Keratinocyte (primary cell): ENCODE measurements at regions not wholly inside any gene's neighbourhood (a gene's known extent, or its start where the extent isn't known, plus 50 kb on each side); places are given as distances from the start of the nearest gene placed in this dataset.

ENCODE experiments used
- DNase-seq: peaks from one replicate; pipeline ENCODE4 v3.0.0-alpha.2; 2011; ENCODE audit warnings: low read depth, missing footprints, low spot score
- FAIRE-seq: peaks from 2 replicates; lab custom pipeline; 2011; peaks lifted over from hg19 to GRCh38; lab: Jason Lieb, UNC
- H2AFZ ChIP-seq: 2 replicates; pipeline ENCODE4 v1.6.0; 2012; ENCODE audit warnings: low read length, control low read depth, inconsistent platforms; ENCODE audit not compliant: control insufficient read depth
- H3K27ac ChIP-seq: 2 replicates; pipeline ENCODE4 v1.5.1; 2011; ENCODE audit warnings: low read length; ENCODE audit not compliant: control insufficient read depth, insufficient read depth
- H3K27me3 ChIP-seq: 3 replicates; pipeline ENCODE4 v1.6.0; 2011; ENCODE audit warnings: low read length; ENCODE audit not compliant: control insufficient read depth, insufficient read depth; ENCODE audit errors: extremely low read depth
- H3K36me3 ChIP-seq, 2 experiments: 2 replicates in 1 of 2; 3 replicates in 1 of 2; pipeline ENCODE4 v1.5.1; 2011; ENCODE audit warnings: low read length in 2 of 2, mild to moderate bottlenecking in 1 of 2; ENCODE audit not compliant: control insufficient read depth in 2 of 2, insufficient read depth in 2 of 2; ENCODE audit errors: extremely low read depth in 1 of 2
- H3K4me1 ChIP-seq: 3 replicates; pipeline ENCODE4 v1.5.1; 2011; ENCODE audit warnings: low read length; ENCODE audit not compliant: control insufficient read depth, insufficient read depth; ENCODE audit errors: extremely low read depth
- H3K4me2 ChIP-seq: 3 replicates; pipeline ENCODE4 v1.6.0; 2011; ENCODE audit warnings: low read depth, low read length; ENCODE audit not compliant: control insufficient read depth, insufficient read depth; ENCODE audit errors: extremely low read depth
- H3K4me3 ChIP-seq, 3 experiments: fragments of 200-600 bp in 1 of 3; sonication (generic) in 1 of 3; 2 replicates in 2 of 3; 3 replicates in 1 of 3; pipeline ENCODE4 v1.5.1; 2011 to 2016; ENCODE audit warnings: low read length in 3 of 3, mild to moderate bottlenecking in 3 of 3, control low read depth in 2 of 3, inconsistent platforms in 1 of 3, low read depth in 1 of 3, mixed read lengths in 1 of 3, mixed run types in 1 of 3, moderate library complexity in 1 of 3; ENCODE audit not compliant: control insufficient read depth in 2 of 3, insufficient read depth in 2 of 3; ENCODE audit errors: extremely low read depth in 1 of 3
- H3K79me2 ChIP-seq: 2 replicates; pipeline ENCODE4 v1.6.0; 2012; ENCODE audit warnings: low read length; ENCODE audit not compliant: control insufficient read depth, insufficient read depth
- H3K9ac ChIP-seq: 3 replicates; pipeline ENCODE4 v1.6.0; 2011; ENCODE audit warnings: low read length; ENCODE audit not compliant: control insufficient read depth, insufficient read depth; ENCODE audit errors: extremely low read depth
- H3K9me1 ChIP-seq: 3 replicates; pipeline ENCODE4 v1.6.0; 2011; ENCODE audit warnings: low read length; ENCODE audit not compliant: control insufficient read depth, insufficient read depth; ENCODE audit errors: extremely low read depth
- H3K9me3 ChIP-seq: 2 replicates; pipeline ENCODE4 v1.5.1; 2012; ENCODE audit warnings: low read depth, low read length; ENCODE audit not compliant: control insufficient read depth
- H4K20me1 ChIP-seq: 3 replicates; pipeline ENCODE4 v1.6.0; 2011; ENCODE audit warnings: low read length; ENCODE audit not compliant: control insufficient read depth, insufficient read depth; ENCODE audit errors: extremely low read depth
- EZH2 ChIP-seq: IDR thresholded peaks from one replicate; pipeline ENCODE4 v1.6.1; 2012; ENCODE audit warnings: inconsistent platforms, mild to moderate bottlenecking, low read length, moderate library complexity
- dilution Hi-C: fragments of 300-500 bp; cut with MboI; formaldehyde crosslinking; loops from one replicate; pipeline ENCODE4 v1.7.0; 2020; ENCODE audit warnings: low sequenced_read_pairs; ENCODE audit not compliant: extremely low pct_ligation_motif_present
- TF ChIP-seq, protein P1 (sequence below), 3 experiments: IDR thresholded peaks in 1 of 3; conservative IDR thresholded peaks in 1 of 3; optimal IDR thresholded peaks in 1 of 3; 2 replicates in 2 of 3; 3 replicates in 1 of 3; pipeline versions ENCODE3 to v1.5.1; 2011; ENCODE audit warnings: low read length in 3 of 3, mild to moderate bottlenecking in 3 of 3, moderate library complexity in 2 of 3, control low read depth in 1 of 3, inconsistent platforms in 1 of 3; ENCODE audit not compliant: insufficient read depth in 2 of 3; ENCODE audit errors: extremely low read depth in 1 of 3

DNA sequence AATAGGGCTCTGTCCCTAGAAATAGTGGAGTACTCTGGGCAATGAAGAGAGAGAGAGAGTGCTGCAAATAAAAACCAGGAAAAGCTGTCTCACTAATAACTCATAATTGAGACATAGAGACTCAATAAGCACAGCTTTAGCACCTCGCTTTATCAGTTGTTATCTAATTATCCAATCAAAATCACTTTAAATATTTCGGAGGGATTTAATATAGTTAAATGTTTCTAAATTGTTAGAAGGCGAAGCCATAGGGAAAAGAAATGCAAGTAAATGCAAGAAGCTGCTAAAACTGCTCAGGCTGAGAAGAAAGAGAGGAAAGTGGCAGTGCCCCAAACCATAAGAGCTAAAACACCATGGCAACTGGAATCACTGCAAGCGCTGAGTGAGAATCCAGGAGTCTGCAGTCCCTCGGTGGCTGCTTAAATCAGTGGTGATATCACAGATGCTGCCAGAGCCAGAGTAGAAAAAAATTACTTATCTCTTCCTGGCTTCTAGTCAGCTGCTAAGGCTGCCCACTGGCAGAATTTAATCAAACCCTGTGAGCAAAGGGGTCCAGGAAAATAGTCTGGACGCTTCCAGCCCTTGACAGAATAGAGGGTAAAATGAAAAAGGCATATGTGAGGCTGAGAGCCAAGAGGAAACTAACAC, 150.4 kb upstream of the CHRM2 start:
- H3K9ac ChIP-seq = no peak overlapping the region
- H3K27me3 ChIP-seq = no peaks in the 10 kb centered on the region
- H3K9me3 ChIP-seq = no peaks in the 10 kb centered on the region
- H3K36me3 ChIP-seq = no peaks in the 10 kb centered on the region
- no peak overlapping the region for H2AFZ ChIP-seq
- H3K4me3 ChIP-seq = no peak overlapping the region
- TF ChIP-seq, protein P1, sequence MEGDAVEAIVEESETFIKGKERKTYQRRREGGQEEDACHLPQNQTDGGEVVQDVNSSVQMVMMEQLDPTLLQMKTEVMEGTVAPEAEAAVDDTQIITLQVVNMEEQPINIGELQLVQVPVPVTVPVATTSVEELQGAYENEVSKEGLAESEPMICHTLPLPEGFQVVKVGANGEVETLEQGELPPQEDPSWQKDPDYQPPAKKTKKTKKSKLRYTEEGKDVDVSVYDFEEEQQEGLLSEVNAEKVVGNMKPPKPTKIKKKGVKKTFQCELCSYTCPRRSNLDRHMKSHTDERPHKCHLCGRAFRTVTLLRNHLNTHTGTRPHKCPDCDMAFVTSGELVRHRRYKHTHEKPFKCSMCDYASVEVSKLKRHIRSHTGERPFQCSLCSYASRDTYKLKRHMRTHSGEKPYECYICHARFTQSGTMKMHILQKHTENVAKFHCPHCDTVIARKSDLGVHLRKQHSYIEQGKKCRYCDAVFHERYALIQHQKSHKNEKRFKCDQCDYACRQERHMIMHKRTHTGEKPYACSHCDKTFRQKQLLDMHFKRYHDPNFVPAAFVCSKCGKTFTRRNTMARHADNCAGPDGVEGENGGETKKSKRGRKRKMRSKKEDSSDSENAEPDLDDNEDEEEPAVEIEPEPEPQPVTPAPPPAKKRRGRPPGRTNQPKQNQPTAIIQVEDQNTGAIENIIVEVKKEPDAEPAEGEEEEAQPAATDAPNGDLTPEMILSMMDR (optimal IDR thresholded peaks at IDR 0.05 in 1 of 3, IDR thresholded peaks at IDR 0.05 in 1 of 3, conservative IDR thresholded peaks at IDR 0.05 in 1 of 3; ENCODE audit: extremely low read depth in 1 of 3, insufficient read depth in 2 of 3, low read length in 3 of 3) = no peak
- TF ChIP-seq EZH2 = no peak
- H3K9me1 ChIP-seq = no peaks in the 10 kb centered on the region
- dilution Hi-C loops = no loop called here
- no peaks in the 10 kb centered on the region for H3K79me2 ChIP-seq
- H4K20me1 ChIP-seq = no peaks in the 10 kb centered on the region
- DNase-seq (no peak), FAIRE-seq (no peak)
- H3K27ac ChIP-seq = no peak overlapping the region
- H3K4me2 ChIP-seq = no peak overlapping the region
- H3K4me1 ChIP-seq = no peaks in the 10 kb centered on the region

DNA sequence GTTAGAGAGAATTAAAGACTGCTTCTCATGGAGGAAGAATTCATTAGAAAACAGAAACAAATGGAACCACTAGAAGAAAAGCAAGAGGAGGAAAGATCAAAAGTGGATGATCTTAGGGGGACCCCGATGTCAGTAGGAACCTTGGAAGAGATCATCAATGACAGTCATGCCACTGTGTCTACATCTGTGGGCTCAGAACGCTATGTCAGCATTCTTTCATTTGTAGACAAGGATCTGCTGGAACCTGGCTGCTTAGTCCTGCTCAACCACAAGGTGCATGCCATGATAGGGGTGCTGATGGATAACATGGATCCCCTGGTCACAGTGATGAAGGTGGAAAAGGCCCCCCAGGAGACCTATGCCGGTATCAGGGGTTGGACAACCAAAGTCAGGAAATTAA, 154.4 kb upstream of the CHRM2 start:
- H3K9ac ChIP-seq = no peak overlapping the region
- FAIRE-seq (no peak), DNase-seq (no peak)
- no peak overlapping the region for H3K4me3 ChIP-seq
- no peaks in the 10 kb centered on the region for H3K9me1 ChIP-seq
- H3K4me1 ChIP-seq = no peaks in the 10 kb centered on the region
- no peaks in the 10 kb centered on the region for H3K36me3 ChIP-seq
- H4K20me1 ChIP-seq = no peaks in the 10 kb centered on the region
- dilution Hi-C loops = no loop called here
- H2AFZ ChIP-seq = no peak overlapping the region
- TF ChIP-seq, protein P1 (optimal IDR thresholded peaks at IDR 0.05 in 1 of 3, IDR thresholded peaks at IDR 0.05 in 1 of 3, conservative IDR thresholded peaks at IDR 0.05 in 1 of 3; ENCODE audit: extremely low read depth in 1 of 3, insufficient read depth in 2 of 3, low read length in 3 of 3) = no peak
- TF ChIP-seq EZH2 = no peak
- H3K9me3 ChIP-seq = no peaks in the 10 kb centered on the region
- H3K27me3 ChIP-seq = no peaks in the 10 kb centered on the region
- H3K4me2 ChIP-seq = no peak overlapping the region
- H3K27ac ChIP-seq = no peak overlapping the region
- H3K79me2 ChIP-seq = no peaks in the 10 kb centered on the region
